DOHH2 (cell line): ENCODE measurements at regions not wholly inside any gene's neighbourhood (a gene's known extent, or its start where the extent isn't known, plus 50 kb on each side); places are given as distances from the start of the nearest gene placed in this dataset.
"Not testable (repeated sequence)": the region's sequence is repeated elsewhere in the genome, so short reads cannot be mapped to it uniquely, and the experiment has no call there.

Experiments used
- H3F3A ChIP-seq: fragments of 200-600 bp; sonication (generic), shearing (Covaris generic); 2 replicates; pipeline ENCODE4 v1.6.0; 2016; ENCODE audit warnings: antibody characterized with exemption, mild to moderate bottlenecking; ENCODE audit not compliant: control insufficient read depth, insufficient read depth
- H3K27ac ChIP-seq: fragments of 200-600 bp; sonication (generic); 2 replicates; pipeline ENCODE4 v1.5.1; 2014; ENCODE audit warnings: low read depth, mild to moderate bottlenecking, low read length, moderate library complexity
- H3K27me3 ChIP-seq: fragments of 200-600 bp; sonication (generic); 2 replicates; pipeline ENCODE4 v1.6.1; 2014; ENCODE audit warnings: mild to moderate bottlenecking, low read length, mixed read lengths; ENCODE audit not compliant: control insufficient read depth
- H3K36me3 ChIP-seq: fragments of 200-600 bp; sonication (generic); 2 replicates; pipeline ENCODE4 v1.6.1; 2014; ENCODE audit warnings: mild to moderate bottlenecking, low read length, moderate library complexity, mixed read lengths; ENCODE audit not compliant: control insufficient read depth
- H3K4me1 ChIP-seq: fragments of 200-600 bp; sonication (generic); 2 replicates; pipeline ENCODE4 v1.6.1; 2014; ENCODE audit warnings: mild to moderate bottlenecking, low read length, mixed read lengths; ENCODE audit not compliant: control insufficient read depth
- H3K4me2 ChIP-seq: fragments of 200-600 bp; sonication (generic); 2 replicates; pipeline ENCODE4 v1.6.0; 2014; ENCODE audit warnings: mild to moderate bottlenecking, low read length, moderate library complexity
- H3K4me3 ChIP-seq: fragments of 200-600 bp; sonication (generic); 2 replicates; pipeline ENCODE4 v1.5.1; 2014; ENCODE audit warnings: mild to moderate bottlenecking, low read length, mixed read lengths
- H3K79me2 ChIP-seq: fragments of 200-600 bp; sonication (generic); 2 replicates; pipeline ENCODE4 v1.6.1; 2014; ENCODE audit warnings: mild to moderate bottlenecking, low read length, mixed read lengths; ENCODE audit not compliant: control insufficient read depth
- H3K9me2 ChIP-seq: fragments of 200-600 bp; sonication (generic); replicated peaks from 2 replicates; pipeline ENCODE4 v1.6.1; 2014; ENCODE audit warnings: mild to moderate bottlenecking, low read length, mixed read lengths; ENCODE audit not compliant: control insufficient read depth
- H3K9me3 ChIP-seq: fragments of 200-600 bp; sonication (generic); 2 replicates; pipeline ENCODE4 v1.6.1; 2014; ENCODE audit warnings: antibody characterized with exemption, low read length, mixed read lengths; ENCODE audit not compliant: control insufficient read depth, insufficient read depth
- H4K20me1 ChIP-seq: fragments of 200-600 bp; sonication (generic); 2 replicates; pipeline ENCODE4 v1.6.0; 2014; ENCODE audit warnings: low read depth, mild to moderate bottlenecking, antibody characterized with exemption, low read length, moderate library complexity; ENCODE audit not compliant: control insufficient read depth, insufficient read depth
- CTCF ChIP-seq: fragments of 200-600 bp; sonication (generic); IDR thresholded peaks from one replicate; pipeline ENCODE4 v1.5.1; 2014; ENCODE audit warnings: antibody characterized with exemption, mild to moderate bottlenecking, low read depth, low read length; ENCODE audit not compliant: poor library complexity, severe bottlenecking
- EZH2phosphoT487 ChIP-seq: fragments of 200-600 bp; sonication (generic); IDR thresholded peaks from 2 replicates; pipeline ENCODE4 v1.6.1; 2017; ENCODE audit warnings: borderline replicate concordance, mild to moderate bottlenecking, antibody characterized with exemption, low read length, moderate library complexity, mixed read lengths

DNA sequence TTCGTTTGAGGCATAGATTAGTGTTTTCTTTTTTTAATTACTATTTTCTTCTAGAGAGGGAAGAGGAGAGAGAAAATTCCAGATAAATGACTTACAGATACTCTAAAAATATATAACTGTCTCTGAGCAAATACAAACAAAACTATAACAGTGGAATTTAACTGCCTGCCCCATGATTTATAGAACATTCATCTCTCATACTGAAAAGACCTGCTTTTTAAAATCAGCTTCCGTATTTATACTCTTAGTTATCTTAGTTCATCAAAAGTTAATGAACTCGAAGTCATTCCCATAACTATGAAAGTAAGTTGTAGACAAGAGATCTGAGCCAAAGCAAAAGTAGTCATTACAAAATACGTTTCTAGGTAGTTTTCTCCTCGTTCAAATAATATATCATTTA is 123.8 kb upstream of the DMRT1 start:
- Histone ChIP-seq H3K4me3 (no peak overlapping the region), H3K9me2 (no peaks in the 10 kb centered on the region), H3K79me2 (peaks cover 40% of the 10 kb centered on the region), H3F3A (no peaks in the 10 kb centered on the region), H3K27ac (no peak overlapping the region), H4K20me1 (peaks cover 5% of the 10 kb centered on the region; the same call in 1 of the 2 replicates), H3K9me3 (no peaks in the 10 kb centered on the region), H3K4me2 (no peak overlapping the region), H3K36me3 (peaks cover 48% of the 10 kb centered on the region), H3K27me3 (no peaks in the 10 kb centered on the region), H3K4me1 (peaks cover 28% of the 10 kb centered on the region)
- TF ChIP-seq EZH2phosphoT487, result no peak
- TF ChIP-seq CTCF, result no peak

GRCh38 chr9:720239-720881 is 121.1 kb upstream of the DMRT1 start:
- no peaks in the 10 kb centered on the region for H3K9me2 ChIP-seq
- H3F3A ChIP-seq, result no peaks in the 10 kb centered on the region
- no peaks in the 10 kb centered on the region for H3K9me3 ChIP-seq
- peaks cover 35% of the 10 kb centered on the region for H3K36me3 ChIP-seq
- peaks cover 21% of the 10 kb centered on the region for H3K4me1 ChIP-seq
- no peak overlapping the region for H3K4me2 ChIP-seq
- no peaks in the 10 kb centered on the region for H3K27me3 ChIP-seq
- no peak overlapping the region for H3K27ac ChIP-seq
- TF ChIP-seq EZH2phosphoT487 (no peak), CTCF (no peak)
- peaks cover 52% of the 10 kb centered on the region for H3K79me2 ChIP-seq
- H4K20me1 ChIP-seq, result peaks cover 5% of the 10 kb centered on the region; the same call in 1 of the 2 replicates
- H3K4me3 ChIP-seq, result no peak overlapping the region

- H3K4me1 ChIP-seq, result peaks cover 8% of the 10 kb centered on the region
- no peaks in the 10 kb centered on the region for H3K9me3 ChIP-seq
- H3K27ac ChIP-seq, result no peak overlapping the region
- H3K4me3 ChIP-seq, result no peak overlapping the region
- peaks cover 47% of the 10 kb centered on the region for H3K79me2 ChIP-seq
- H3K36me3 ChIP-seq, result peaks cover 19% of the 10 kb centered on the region
- H3K9me2 ChIP-seq, result no peaks in the 10 kb centered on the region
- no peaks in the 10 kb centered on the region for H3K27me3 ChIP-seq
- H4K20me1 ChIP-seq, result peaks cover 5% of the 10 kb centered on the region; the same call in 1 of the 2 replicates
- no peak for TF ChIP-seq CTCF
- TF ChIP-seq EZH2phosphoT487, result no peak
- no peaks in the 10 kb centered on the region for H3F3A ChIP-seq
- no peak overlapping the region for H3K4me2 ChIP-seq
These were observed 119.0 kb upstream of the DMRT1 start for GRCh38 chr9:722388-722980.

GRCh38 chr9:724461-724860 is 117.0 kb upstream of the DMRT1 start:
- H3K27ac ChIP-seq, H3K9me2 ChIP-seq, H3K4me3 ChIP-seq, H3K9me3 ChIP-seq, H3F3A ChIP-seq, H4K20me1 ChIP-seq, H3K4me2 ChIP-seq, H3K4me1 ChIP-seq, H3K27me3 ChIP-seq: not testable (repeated sequence)
- Histone ChIP-seq H3K79me2 (peaks cover 43% of the 10 kb centered on the region), H3K36me3 (peaks cover 24% of the 10 kb centered on the region)
